ENCODE measurements at regions not wholly inside any gene's neighbourhood (a gene's known extent, or its start where the extent isn't known, plus 50 kb on each side); places are given as distances from the start of the nearest gene placed in this dataset.

DNA sequence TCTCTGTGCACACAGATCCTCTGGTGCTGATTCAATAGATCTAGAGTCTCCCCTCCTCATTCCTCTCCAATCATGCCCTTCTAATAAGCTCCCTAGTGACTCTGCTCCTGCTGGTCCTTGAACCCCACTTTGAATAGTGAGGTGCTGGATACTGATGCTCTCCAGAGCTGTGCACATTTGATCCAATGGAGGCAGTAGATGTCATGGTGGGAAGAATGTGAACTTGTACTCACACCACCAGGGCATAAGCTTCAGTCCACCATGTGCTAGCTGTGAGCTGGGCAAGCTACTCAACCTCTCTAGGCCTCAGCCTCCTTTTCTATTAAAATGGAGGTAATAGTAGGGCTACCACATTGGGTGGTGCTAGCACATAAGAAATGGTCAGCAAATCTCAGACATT is 241.1 kb downstream of the SPATA18 start:
- no peak overlapping the region for H3K4me3 ChIP-seq (replicated peaks in 1 of 2; ENCODE audit: low read depth in 2 of 2, low read length in 2 of 2)
- no peak for DNase-seq (ENCODE audit: low read depth in 2 of 2)
- TF ChIP-seq, protein P1, sequence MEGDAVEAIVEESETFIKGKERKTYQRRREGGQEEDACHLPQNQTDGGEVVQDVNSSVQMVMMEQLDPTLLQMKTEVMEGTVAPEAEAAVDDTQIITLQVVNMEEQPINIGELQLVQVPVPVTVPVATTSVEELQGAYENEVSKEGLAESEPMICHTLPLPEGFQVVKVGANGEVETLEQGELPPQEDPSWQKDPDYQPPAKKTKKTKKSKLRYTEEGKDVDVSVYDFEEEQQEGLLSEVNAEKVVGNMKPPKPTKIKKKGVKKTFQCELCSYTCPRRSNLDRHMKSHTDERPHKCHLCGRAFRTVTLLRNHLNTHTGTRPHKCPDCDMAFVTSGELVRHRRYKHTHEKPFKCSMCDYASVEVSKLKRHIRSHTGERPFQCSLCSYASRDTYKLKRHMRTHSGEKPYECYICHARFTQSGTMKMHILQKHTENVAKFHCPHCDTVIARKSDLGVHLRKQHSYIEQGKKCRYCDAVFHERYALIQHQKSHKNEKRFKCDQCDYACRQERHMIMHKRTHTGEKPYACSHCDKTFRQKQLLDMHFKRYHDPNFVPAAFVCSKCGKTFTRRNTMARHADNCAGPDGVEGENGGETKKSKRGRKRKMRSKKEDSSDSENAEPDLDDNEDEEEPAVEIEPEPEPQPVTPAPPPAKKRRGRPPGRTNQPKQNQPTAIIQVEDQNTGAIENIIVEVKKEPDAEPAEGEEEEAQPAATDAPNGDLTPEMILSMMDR (IDR thresholded peaks at IDR 0.05; ENCODE audit: low read depth, low read length) = no peak

DNA sequence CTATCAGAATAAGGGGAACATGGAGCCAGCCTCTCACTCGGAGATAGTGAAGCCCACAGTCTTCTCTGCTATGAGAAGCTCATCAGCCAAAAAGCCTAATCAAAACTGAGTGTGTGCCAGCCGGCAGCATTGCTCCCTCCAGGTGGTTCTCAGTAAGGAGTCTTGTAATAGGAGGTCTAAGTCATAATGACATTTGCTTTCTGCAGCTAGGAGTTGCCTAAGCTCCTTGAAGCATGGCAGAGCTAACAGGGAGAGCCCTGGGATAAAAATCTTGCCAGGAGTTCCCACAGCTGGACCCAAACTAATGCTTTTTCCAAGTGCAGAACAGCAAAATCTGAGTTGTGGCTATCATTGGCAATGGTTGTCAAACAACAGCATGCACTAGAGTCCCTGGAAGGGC is 245.2 kb downstream of the SPATA18 start:
- DNase-seq (ENCODE audit: low read depth in 2 of 2) = no peak
- no peak overlapping the region for H3K4me3 ChIP-seq (replicated peaks in 1 of 2; ENCODE audit: low read depth in 2 of 2, low read length in 2 of 2)
- TF ChIP-seq, protein P1 (IDR thresholded peaks at IDR 0.05; ENCODE audit: low read depth, low read length) = no peak

DNA sequence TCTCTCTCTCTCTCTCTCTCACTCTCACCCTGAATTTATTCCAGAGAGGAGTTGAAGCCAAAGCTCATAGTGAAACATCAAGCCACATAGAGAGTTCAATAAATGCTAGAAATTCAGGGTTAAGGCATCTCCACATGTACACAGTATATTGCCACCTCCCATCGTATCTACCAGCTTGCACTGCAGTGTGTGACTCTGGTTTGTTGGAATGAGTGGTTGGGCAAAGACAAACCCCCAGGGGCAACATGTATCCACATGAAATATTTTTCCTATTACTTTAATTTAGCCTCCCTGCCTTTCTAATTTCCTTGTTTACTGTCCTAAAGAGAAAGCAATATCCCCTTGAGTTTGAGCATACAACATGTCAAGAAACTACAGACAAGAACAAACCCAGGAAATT is 247.3 kb downstream of the SPATA18 start:
- peak in 1 of 2 donors; percentile 1 for DNase-seq (ENCODE audit: low read depth in 2 of 2)
- TF ChIP-seq, protein P1 (IDR thresholded peaks at IDR 0.05; ENCODE audit: low read depth, low read length) = no peak
- H3K4me3 ChIP-seq (replicated peaks in 1 of 2; ENCODE audit: low read depth in 2 of 2, low read length in 2 of 2) = no peak overlapping the region

DNA sequence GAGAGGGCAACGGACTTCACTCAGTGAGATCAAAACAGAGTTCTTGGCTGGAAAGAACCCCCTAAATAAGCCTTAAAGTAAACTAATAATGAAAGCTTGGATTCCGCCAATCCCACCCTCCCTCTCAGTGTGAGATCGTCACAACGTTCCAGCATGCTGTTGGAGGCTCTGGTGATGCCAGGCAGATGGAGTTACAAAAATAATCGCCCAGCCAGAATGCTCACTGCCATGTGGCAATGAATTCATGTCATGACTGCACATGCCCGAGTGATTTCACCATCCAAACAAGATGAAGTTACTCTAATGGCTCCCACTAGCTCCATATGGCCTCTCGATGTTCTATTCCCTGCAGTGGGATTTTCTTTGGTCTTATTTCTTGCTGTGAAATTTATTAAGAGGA is 248.0 kb downstream of the SPATA18 start:
- TF ChIP-seq, protein P1 (IDR thresholded peaks at IDR 0.05; ENCODE audit: low read depth, low read length) = no peak
- DNase-seq (ENCODE audit: low read depth in 2 of 2) = no peak
- H3K4me3 ChIP-seq (replicated peaks in 1 of 2; ENCODE audit: low read depth in 2 of 2, low read length in 2 of 2) = no peak overlapping the region

DNA sequence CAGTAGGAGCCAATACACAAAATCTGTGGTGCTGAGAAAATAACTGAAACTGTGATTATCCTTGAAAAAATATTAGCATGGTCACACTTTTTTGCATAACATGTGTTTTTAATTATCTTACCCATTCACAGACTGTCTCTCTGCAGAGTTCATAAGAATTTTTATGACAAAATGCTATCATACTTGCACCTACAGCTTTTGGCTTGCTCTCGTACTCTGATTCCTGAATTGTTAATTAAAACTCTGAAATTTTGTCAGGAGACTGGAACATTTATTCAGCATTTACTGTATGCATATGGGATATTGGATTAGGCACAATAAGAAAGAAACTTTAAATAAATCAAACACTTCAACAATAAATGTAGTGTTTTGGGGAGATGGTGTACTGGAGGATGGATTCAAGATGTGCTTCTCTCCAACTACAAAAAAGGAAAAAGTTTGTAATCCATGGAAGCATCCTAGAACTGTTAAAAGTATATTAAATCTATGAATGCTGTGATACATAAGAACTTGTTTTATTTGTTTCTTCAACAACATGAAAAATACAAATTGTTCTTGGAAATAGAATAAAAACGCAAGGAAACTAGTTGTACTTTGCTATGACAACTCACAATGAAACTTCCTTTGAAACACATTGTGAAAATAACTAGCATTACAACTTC is 260.5 kb downstream of the SPATA18 start:
- TF ChIP-seq, protein P1 (IDR thresholded peaks at IDR 0.05; ENCODE audit: low read depth, low read length) = no peak
- DNase-seq (ENCODE audit: low read depth in 2 of 2) = no peak
- H3K4me3 ChIP-seq (replicated peaks in 1 of 2; ENCODE audit: low read depth in 2 of 2, low read length in 2 of 2) = no peak overlapping the region

DNA sequence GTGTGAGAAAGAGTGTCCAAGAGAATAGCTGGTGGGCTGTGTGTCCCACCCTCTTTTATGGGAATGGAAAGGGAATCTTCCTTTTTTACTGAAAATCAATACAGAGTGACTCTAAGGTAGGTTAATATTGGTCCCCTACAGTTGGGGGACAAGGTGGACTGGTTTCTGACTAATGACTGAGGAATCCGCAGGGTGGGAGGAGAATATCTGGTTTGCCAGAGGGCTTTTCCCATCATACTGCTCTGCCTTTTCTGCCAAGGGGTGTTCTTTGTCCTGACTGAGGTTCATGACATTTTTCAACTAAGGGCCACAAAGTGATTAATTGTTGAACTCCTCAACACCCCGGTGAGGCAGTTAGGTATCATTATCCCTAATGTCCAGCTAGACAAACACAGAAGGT is 261.6 kb downstream of the SPATA18 start:
- no peak overlapping the region for H3K4me3 ChIP-seq (replicated peaks in 1 of 2; ENCODE audit: low read depth in 2 of 2, low read length in 2 of 2)
- DNase-seq (ENCODE audit: low read depth in 2 of 2) = no peak
- TF ChIP-seq, protein P1 (IDR thresholded peaks at IDR 0.05; ENCODE audit: low read depth, low read length) = no peak

DNA sequence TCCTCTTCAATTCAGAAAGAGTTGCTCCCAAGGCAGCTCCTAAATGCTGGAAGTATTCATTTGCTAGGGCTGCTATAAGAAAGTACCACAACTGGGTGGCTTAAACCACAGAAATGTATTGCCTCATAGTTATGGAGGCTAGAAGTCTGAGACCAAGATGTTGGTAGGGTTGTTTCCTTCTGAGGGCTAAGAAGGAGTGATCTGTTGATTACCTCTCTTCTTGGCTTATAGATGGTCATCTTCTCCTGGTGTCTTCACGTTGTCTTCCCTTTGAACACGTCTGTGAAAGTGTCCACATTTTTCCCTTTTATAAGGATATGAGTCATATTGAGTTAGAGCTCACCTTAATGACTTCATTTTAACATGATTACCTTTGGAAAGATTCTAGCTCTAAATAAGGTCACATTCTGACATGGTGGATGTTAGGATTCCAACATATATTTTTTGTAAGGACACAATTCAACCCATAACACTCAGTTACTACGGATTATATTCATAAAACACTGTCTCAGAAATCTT is 266.3 kb downstream of the SPATA18 start:
- TF ChIP-seq, protein P1 (IDR thresholded peaks at IDR 0.05; ENCODE audit: low read depth, low read length) = no peak
- H3K4me3 ChIP-seq (replicated peaks in 1 of 2; ENCODE audit: low read depth in 2 of 2, low read length in 2 of 2) = no peak overlapping the region
- DNase-seq (ENCODE audit: low read depth in 2 of 2) = no peak
